Stomach (tissue), 8 donors: ENCODE measurements at regions not wholly inside any gene's neighbourhood (a gene's known extent, or its start where the extent isn't known, plus 50 kb on each side); places are given as distances from the start of the nearest gene placed in this dataset.

Experiments used
- DNase-seq, 2 donors: peaks; one replicate each; pipeline versions ENCODE4 v3.0.0 to v3.0.0-alpha.2; 2013 to 2019
- H3K27ac ChIP-seq, 5 donors: fragments of 200-600 bp in 4 of 5; sonication (generic) in 4 of 5; one replicate each; pipeline ENCODE4 v1.5.1; 2013 to 2019; ENCODE audit warnings: mild to moderate bottlenecking in 1 of 5, moderate library complexity in 1 of 5
- H3K27me3 ChIP-seq, 3 donors: fragments of 200-600 bp; sonication (generic); one replicate each; pipeline ENCODE4 v1.5.1; 2017 to 2019; ENCODE audit warnings: mixed run types in 1 of 3
- H3K36me3 ChIP-seq, 4 donors: fragments of 200-600 bp; sonication (generic); 1 replicate in 3 of 4; 2 replicates in 1 of 4; pipeline ENCODE4 v1.5.1; 2016 to 2019
- H3K4me1 ChIP-seq, 4 donors: fragments of 200-600 bp; sonication (generic); one replicate each; pipeline ENCODE4 v1.5.1; 2016 to 2019
- H3K4me3 ChIP-seq, 4 donors: fragments of 200-600 bp; sonication (generic) in 3 of 4; one replicate each; pipeline ENCODE4 v1.5.1; 2016 to 2019; ENCODE audit warnings: mild to moderate bottlenecking in 1 of 4
- H3K9me3 ChIP-seq, 4 donors: fragments of 200-600 bp; sonication (generic); one replicate each; pipeline ENCODE4 v1.5.1; 2016 to 2019
- EP300 ChIP-seq: sonication (generic); formaldehyde crosslinking; IDR thresholded peaks from one replicate; pipeline ENCODE4 v1.6.1; 2017; ENCODE audit warnings: antibody characterized with exemption
- POLR2A ChIP-seq, 4 donors: fragments of 450-650 bp; IDR thresholded peaks; one replicate each; pipeline ENCODE4 v1.6.1; 2016; ENCODE audit warnings: antibody characterized with exemption in 4 of 4, control low read depth in 2 of 4, mild to moderate bottlenecking in 1 of 4, moderate library complexity in 1 of 4
- POLR2AphosphoS5 ChIP-seq, 3 donors: sonication (generic); formaldehyde crosslinking; IDR thresholded peaks; one replicate each; pipeline ENCODE4 v1.6.1; 2016; ENCODE audit warnings: antibody characterized with exemption in 3 of 3
- WGBS, 5 donors: extraction: QIAGEN DNeasy Blood & Tissue Kit in 3 of 5; methylation state at CpG; one replicate each; pipeline versions ENCODE4 v1.1.5 to v1.1.7; 2013 to 2018; 5-methylcytosine and 5-hydroxymethylcytosine counted together
- intact Hi-C: fragments of 100-400 bp; cut with DNase I; formaldehyde crosslinking; loops from one replicate; pipeline ENCODE4 v1.15.1; 2023; ENCODE audit warnings: low total_unique reads
- TF ChIP-seq, protein P1 (sequence below), 7 experiments: fragments of 450-650 bp in 4 of 7; fragments of 200-600 bp in 3 of 7; sonication (generic) in 3 of 7; IDR thresholded peaks; one replicate each; pipeline ENCODE4 v1.5.1; 2016 to 2019; ENCODE audit warnings: antibody characterized with exemption in 7 of 7, control low read depth in 2 of 7, mild to moderate bottlenecking in 1 of 7
- donor health status: healthy with polysubstance abuse.
- donor health status: Bipolar disorder and iron deficiency.
- donor health status: healthy.

GRCh38 chr4:102137217-102137616 lies 208.1 kb downstream of the SLC39A8 start:
- TF ChIP-seq, protein P1, sequence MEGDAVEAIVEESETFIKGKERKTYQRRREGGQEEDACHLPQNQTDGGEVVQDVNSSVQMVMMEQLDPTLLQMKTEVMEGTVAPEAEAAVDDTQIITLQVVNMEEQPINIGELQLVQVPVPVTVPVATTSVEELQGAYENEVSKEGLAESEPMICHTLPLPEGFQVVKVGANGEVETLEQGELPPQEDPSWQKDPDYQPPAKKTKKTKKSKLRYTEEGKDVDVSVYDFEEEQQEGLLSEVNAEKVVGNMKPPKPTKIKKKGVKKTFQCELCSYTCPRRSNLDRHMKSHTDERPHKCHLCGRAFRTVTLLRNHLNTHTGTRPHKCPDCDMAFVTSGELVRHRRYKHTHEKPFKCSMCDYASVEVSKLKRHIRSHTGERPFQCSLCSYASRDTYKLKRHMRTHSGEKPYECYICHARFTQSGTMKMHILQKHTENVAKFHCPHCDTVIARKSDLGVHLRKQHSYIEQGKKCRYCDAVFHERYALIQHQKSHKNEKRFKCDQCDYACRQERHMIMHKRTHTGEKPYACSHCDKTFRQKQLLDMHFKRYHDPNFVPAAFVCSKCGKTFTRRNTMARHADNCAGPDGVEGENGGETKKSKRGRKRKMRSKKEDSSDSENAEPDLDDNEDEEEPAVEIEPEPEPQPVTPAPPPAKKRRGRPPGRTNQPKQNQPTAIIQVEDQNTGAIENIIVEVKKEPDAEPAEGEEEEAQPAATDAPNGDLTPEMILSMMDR (IDR thresholded peaks at IDR 0.05) = no peak
- no peak for TF ChIP-seq POLR2AphosphoS5 (IDR thresholded peaks at IDR 0.05)
- no peak for TF ChIP-seq POLR2A (IDR thresholded peaks at IDR 0.05)
- no peak for TF ChIP-seq EP300
- DNase-seq = no peak

GRCh38 chr4:102129810-102130209 lies 215.5 kb downstream of the SLC39A8 start:
- no peak for DNase-seq
- Histone ChIP-seq H3K27ac (no peak overlapping the region), H3K36me3 (no peaks in the 10 kb centered on the region), H3K4me1 (no peaks in the 10 kb centered on the region), H3K9me3 (peaks cover 0 to 15% (median 14%) of the 10 kb centered on the region in 4 donors), H3K4me3 (no peak overlapping the region), H3K27me3 (no peaks in the 10 kb centered on the region)
- WGBS, 5 donors = 36 to 90% (median 86%) methylated on average over 1 of the region's 1 CpG
- intact Hi-C loops = no loop called here
- TF ChIP-seq POLR2AphosphoS5 (IDR thresholded peaks at IDR 0.05) (no peak), POLR2A (IDR thresholded peaks at IDR 0.05) (no peak), EP300 (no peak)
- TF ChIP-seq, protein P1 (IDR thresholded peaks at IDR 0.05) = no peak

More at GRCh38 chr4:102137217-102137616, 208.1 kb downstream of the SLC39A8 start:
- WGBS, 5 donors = 90 to 98% (median 92%) methylated on average over 2 of the region's 2 CpGs
- Histone ChIP-seq H3K4me3 (no peak overlapping the region), H3K4me1 (no peaks in the 10 kb centered on the region), H3K27me3 (no peaks in the 10 kb centered on the region), H3K9me3 (no peaks in the 10 kb centered on the region), H3K27ac (no peak overlapping the region), H3K36me3 (no peaks in the 10 kb centered on the region)
- intact Hi-C loops = no loop called here
